ENCODE measurements at regions not wholly inside any gene's neighbourhood (a gene's known extent, or its start where the extent isn't known, plus 50 kb on each side); places are given as distances from the start of the nearest gene placed in this dataset.

DNA sequence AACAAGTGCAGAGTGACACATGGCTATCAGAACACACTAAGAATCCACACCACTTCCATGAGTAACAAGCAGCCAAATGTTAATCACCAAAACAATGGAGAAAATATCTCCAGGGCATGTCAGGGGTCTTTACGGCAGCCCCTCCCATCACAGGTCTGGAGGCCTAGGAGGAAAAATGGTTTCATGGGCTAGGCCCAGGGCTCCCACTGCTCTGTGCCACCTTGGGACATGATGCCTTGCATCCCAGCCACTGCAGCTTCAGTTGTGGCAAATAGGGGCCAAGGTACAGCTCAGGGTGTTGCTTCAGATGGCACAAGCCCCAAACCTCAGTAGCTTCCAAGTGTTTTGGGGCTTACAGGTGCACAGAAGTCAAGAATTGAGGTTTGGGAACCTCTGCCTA lies 66.6 kb downstream of the NEURL3 start:
- ATAC-seq (no peak), DNase-seq (ENCODE audit: low spot score) (no peak)

DNA sequence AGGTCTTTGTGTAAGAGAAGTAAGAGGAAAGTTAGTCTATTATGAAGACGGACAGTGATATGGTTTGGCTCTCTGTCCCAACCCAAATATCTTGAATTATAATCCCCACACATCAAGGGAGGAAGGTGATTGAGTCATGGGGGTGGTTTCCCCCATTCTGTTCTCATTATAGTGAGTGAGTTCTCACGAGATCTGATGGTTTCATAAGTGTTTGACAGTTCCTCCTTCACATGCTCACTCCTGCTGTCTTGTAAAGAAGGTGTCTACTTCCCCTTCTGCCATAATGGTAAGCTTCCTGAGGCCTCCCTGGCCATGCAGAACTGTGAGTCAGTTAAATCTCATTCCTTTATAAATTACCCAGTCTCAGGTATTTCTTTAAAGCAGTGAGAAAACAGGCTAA lies 67.6 kb downstream of the NEURL3 start:
- DNase-seq (ENCODE audit: low spot score) (no peak), ATAC-seq (no peak)

DNA sequence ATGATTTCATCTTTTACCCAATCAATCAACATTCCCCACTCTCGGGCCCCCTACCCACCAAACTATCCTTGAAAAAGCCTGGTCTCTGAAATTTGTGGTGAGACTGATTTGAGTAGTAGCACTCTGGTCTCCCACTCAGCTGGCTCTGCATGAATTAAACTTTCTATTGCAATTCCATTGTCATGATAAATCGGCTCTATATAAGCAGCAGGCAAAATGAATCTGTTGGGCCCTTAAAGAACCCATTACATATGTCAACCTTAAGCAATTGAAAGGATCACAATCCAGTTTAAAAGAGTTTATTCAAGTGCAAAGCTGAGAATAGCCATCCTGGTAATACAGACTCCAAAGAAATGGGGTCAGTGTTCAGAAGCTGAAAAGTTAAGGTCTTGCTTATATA lies 68.2 kb downstream of the NEURL3 start:
- ATAC-seq, result no peak
- DNase-seq (ENCODE audit: low spot score), result no peak

DNA sequence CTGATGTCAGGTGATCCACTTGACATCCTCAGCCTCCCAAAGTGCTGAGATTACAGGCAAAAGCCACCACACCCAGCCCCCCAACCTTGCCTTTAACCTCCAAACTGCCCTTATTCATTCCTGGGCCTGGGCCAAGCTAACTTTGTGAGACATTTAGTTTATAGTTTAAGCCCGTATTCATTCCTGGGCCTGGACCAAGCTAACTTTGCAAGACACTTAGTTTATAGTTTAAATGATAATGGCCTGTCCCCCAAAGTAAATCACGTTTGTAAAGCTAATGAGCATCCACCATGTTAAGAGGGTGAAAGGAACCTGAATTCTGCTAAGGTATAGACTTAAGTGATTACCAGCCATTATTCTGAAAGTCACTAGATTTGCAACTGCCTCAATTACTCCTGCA lies 68.7 kb downstream of the NEURL3 start:
- ATAC-seq (no peak), DNase-seq (ENCODE audit: low spot score) (no peak)

DNA sequence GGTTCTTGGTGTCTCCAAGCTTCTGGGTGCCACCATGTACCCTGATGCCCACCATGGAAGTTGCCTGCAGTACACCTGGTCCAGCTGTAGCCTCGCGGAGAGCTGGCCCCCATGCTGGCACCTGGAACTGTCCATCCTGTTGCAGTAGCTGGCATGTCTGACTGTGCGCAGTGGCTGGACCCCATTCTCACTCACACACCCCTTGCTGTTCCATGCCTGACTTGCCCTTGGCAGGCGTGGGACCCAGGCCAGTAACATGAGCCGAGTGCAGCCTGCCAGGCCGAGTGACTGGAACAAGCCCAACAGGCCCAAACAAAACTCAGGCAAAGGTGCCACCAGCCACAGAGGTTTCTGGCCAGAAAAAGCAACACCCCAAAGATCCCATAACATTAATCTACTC lies 73.8 kb downstream of the NEURL3 start:
- ATAC-seq, result peak; percentile 67
- DNase-seq (ENCODE audit: low spot score), result no peak

DNA sequence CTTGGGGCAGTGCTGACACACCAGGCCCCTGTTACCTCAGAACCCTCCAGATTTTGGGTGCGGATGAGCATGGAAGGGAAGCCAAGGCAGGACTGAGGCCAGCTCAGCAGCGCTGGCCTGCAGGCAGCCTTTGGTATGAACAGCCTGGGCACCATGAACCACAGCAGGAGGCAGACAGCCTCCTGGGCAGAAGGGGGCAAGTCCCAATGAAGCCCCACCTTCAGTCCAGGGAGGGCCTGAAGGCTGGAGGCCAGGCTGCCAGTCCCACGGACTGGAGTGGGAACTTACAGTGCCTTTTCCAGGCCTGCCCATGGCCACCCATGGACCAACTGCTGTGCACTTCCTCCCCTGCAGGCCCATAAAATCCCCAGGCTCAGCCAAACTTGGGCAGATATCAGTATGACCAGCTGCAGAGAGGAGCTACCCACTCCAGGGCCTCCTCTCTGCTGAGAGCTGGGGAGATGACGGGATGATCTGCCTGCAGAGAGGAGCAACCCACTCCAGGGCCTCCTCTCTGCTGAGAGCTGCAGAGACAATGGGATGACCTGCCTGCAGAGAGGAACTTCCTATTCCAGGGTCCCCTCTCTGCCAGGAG lies 74.7 kb downstream of the NEURL3 start:
- DNase-seq (ENCODE audit: low spot score), result no peak

DNA sequence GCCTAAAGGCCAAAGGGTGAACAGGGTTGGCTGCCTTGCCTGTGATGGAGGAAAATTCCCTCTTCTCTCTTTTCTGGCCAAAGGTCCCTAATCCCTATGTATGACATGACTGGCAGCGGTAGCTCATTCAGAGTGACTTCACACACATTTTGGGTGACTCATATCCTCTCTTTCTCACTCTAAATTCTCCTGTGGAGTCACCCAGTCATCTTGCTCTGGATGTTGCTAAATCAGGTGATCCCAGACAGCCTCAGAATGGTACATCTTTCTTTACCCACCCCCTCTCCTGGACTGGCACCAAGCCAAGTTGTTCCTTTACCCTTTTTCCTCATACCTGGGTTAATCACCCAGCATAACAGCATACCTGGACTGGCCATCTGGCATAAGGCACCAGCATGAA lies 77.2 kb downstream of the NEURL3 start:
- ATAC-seq (peak; percentile 38), DNase-seq (ENCODE audit: low spot score) (no peak)

More for the DNA sequence above, 74.7 kb downstream of the NEURL3 start:
- no peak for ATAC-seq

DNA sequence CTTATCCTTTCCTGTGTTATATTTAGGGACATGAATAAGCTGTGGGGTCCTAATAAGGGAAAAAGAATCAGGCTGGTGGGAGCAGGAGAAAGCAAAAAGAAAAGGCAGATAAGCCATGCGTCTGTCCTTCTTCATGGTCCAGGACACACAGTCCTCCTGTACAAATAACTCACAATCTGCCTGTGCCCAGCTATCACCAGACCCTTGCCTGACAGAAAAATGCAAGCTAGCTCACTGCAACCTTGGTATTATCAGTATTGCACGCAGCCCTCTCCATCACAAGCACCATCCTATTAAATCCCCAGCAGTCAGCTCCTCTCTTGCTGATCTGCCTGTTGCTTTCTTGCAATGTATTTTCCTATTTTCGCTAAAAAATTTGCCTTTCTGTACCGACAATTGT lies 78.0 kb downstream of the NEURL3 start:
- ATAC-seq (no peak), DNase-seq (ENCODE audit: low spot score) (no peak)

DNA sequence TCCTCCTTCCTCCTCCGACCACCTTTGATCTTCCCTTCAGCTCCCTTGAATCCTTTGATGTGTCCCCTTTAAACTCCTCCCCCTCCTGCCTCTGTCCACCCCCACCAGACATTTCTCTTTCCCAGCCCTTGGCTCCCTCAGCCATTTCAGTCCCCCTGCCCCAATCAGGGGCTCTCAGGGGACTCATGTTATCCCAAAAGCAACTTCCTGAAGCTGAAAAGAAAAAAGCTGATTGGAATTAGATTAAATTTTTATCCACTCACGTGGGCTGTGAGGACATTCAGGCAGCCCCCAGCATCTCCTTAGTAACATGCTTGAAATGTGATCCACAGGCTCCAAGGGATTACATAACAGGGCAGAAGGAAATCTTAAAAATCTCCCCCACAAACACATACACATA lies 81.3 kb downstream of the NEURL3 start:
- ATAC-seq, result no peak
- no peak for DNase-seq (ENCODE audit: low spot score)

Data from left lobe of liver (tissue), 2 donors.